Endothelial cell of umbilical vein (primary cell): ENCODE measurements at regions not wholly inside any gene's neighbourhood (a gene's known extent, or its start where the extent isn't known, plus 50 kb on each side); places are given as distances from the start of the nearest gene placed in this dataset.

Experiments used
- BruUV-seq: library from RNA; stranded (reverse); fragments of 400-500 nt; replicated peaks from 2 replicates; lab custom pipeline; 2021; lab: Mats Ljungman, UMichigan
- CTCF ChIA-PET: fragments of 300-600, 350-600 bp; sonication (Branson Sonifier 250); formaldehyde crosslinking; loops from one replicate; lab custom pipeline; 2021; ENCODE audit warnings: antibody characterized with exemption, inconsistent platforms; lab: Charles Lee
- POLR2A ChIA-PET: fragments of 300-600, 350-600 bp; sonication (Branson Sonifier 250); formaldehyde crosslinking; loops from one replicate; lab custom pipeline; 2021; ENCODE audit warnings: antibody characterized with exemption, inconsistent platforms; lab: Charles Lee
- DNase-seq: peaks from one replicate; pipeline ENCODE4 v3.0.0-alpha.2; 2011; ENCODE audit warnings: low read depth, low spot score
- FAIRE-seq: peaks from 2 replicates; lab custom pipeline; 2011; peaks lifted over from hg19 to GRCh38; lab: Jason Lieb, UNC
- H2AFZ ChIP-seq: 2 replicates; pipeline ENCODE4 v1.6.0; 2012; ENCODE audit warnings: low read depth, low read length, control low read depth, inconsistent platforms
- H3K27ac ChIP-seq: 2 replicates; pipeline ENCODE4 v1.5.1; 2011; ENCODE audit warnings: low read depth, mild to moderate bottlenecking, control low read depth, low read length, moderate library complexity; ENCODE audit not compliant: insufficient read depth
- H3K27me3 ChIP-seq, 2 experiments: 2 replicates each; pipeline versions ENCODE4 v1.6.0 to v1.6.1; 2011; ENCODE audit warnings: low read length in 2 of 2, mixed read lengths in 1 of 2; ENCODE audit not compliant: control insufficient read depth in 2 of 2, insufficient read depth in 2 of 2
- H3K36me3 ChIP-seq, 2 experiments: 2 replicates in 1 of 2; 3 replicates in 1 of 2; pipeline ENCODE4 v1.5.1; 2011; ENCODE audit warnings: low read length in 2 of 2, mild to moderate bottlenecking in 1 of 2, moderate library complexity in 1 of 2; ENCODE audit not compliant: control insufficient read depth in 2 of 2, insufficient read depth in 2 of 2; ENCODE audit errors: extremely low read depth in 1 of 2
- H3K4me1 ChIP-seq: 3 replicates; pipeline ENCODE4 v1.5.1; 2011; ENCODE audit warnings: mild to moderate bottlenecking, low read length; ENCODE audit not compliant: control insufficient read depth, insufficient read depth; ENCODE audit errors: extremely low read depth
- H3K4me2 ChIP-seq: 2 replicates; pipeline ENCODE4 v1.6.1; 2011; ENCODE audit warnings: low read length, control low read depth, mixed read lengths; ENCODE audit not compliant: insufficient read depth
- H3K4me3 ChIP-seq, 3 experiments: fragments of 200-600 bp in 1 of 3; sonication (generic), shearing (Covaris generic) in 1 of 3; replicated peaks in 1 of 3; 2 replicates each; pipeline ENCODE4 v1.5.1; 2011 to 2016; ENCODE audit warnings: control low read depth in 3 of 3, low read length in 3 of 3, mild to moderate bottlenecking in 2 of 3, inconsistent platforms in 1 of 3, low read depth in 1 of 3, moderate library complexity in 1 of 3; ENCODE audit not compliant: insufficient read depth in 1 of 3
- H3K79me2 ChIP-seq: 2 replicates; pipeline ENCODE4 v1.6.0; 2012; ENCODE audit warnings: low read length, inconsistent platforms; ENCODE audit not compliant: control insufficient read depth, insufficient read depth
- H3K9ac ChIP-seq: replicated peaks from 2 replicates; pipeline ENCODE3; 2011; ENCODE audit warnings: low read length, control low read depth; ENCODE audit not compliant: insufficient read depth; ENCODE audit errors: extremely low read depth
- H3K9me1 ChIP-seq: replicated peaks from 3 replicates; pipeline ENCODE4 v1.6.0; 2011; ENCODE audit warnings: mild to moderate bottlenecking, low read length; ENCODE audit not compliant: control insufficient read depth, insufficient read depth; ENCODE audit errors: extremely low read depth
- H3K9me3 ChIP-seq: replicated peaks from 2 replicates; pipeline ENCODE4 v1.5.1; 2012; ENCODE audit warnings: low read length, inconsistent platforms; ENCODE audit not compliant: control insufficient read depth, insufficient read depth
- H4K20me1 ChIP-seq: replicated peaks from 2 replicates; pipeline ENCODE3; 2011; ENCODE audit warnings: mild to moderate bottlenecking, low read length; ENCODE audit not compliant: control insufficient read depth, insufficient read depth; ENCODE audit errors: extremely low read depth
- EZH2 ChIP-seq: IDR thresholded peaks from 2 replicates; pipeline ENCODE4 v1.6.1; 2012; ENCODE audit warnings: borderline replicate concordance, low read depth, mild to moderate bottlenecking, moderate library complexity, low read length, inconsistent platforms; ENCODE audit not compliant: severe bottlenecking
- FOS ChIP-seq: IDR thresholded peaks from 2 replicates; pipeline ENCODE4 v1.6.1; 2011; ENCODE audit warnings: mild to moderate bottlenecking, low read length, moderate library complexity, borderline replicate concordance; ENCODE audit not compliant: insufficient read depth
- GATA2 ChIP-seq: IDR thresholded peaks from 2 replicates; pipeline ENCODE4 v1.7.0; 2011; ENCODE audit warnings: low read depth, mild to moderate bottlenecking, moderate library complexity, mixed read lengths, low read length; ENCODE audit not compliant: insufficient read length, insufficient read depth
- JUN ChIP-seq: IDR thresholded peaks from 2 replicates; pipeline ENCODE4 v1.6.1; 2011; ENCODE audit warnings: borderline replicate concordance, low read depth; ENCODE audit not compliant: insufficient read length, insufficient read depth
- MAX ChIP-seq: IDR thresholded peaks from 2 replicates; pipeline ENCODE4 v1.6.1; 2011; ENCODE audit not compliant: insufficient read depth, insufficient read length
- MYC ChIP-seq: IDR thresholded peaks from one replicate; pipeline ENCODE4 v1.6.1; 2011; ENCODE audit warnings: mild to moderate bottlenecking, low read depth, low read length
- POLR2A ChIP-seq: IDR thresholded peaks from 2 replicates; pipeline ENCODE4 v1.6.1; 2012; ENCODE audit warnings: low read depth, mild to moderate bottlenecking, control low read depth, low read length
- dilution Hi-C: fragments of 300-500 bp; cut with MboI; formaldehyde crosslinking; loops from one replicate; pipeline ENCODE4 v1.15.0; 2019; ENCODE audit warnings: low sequenced_read_pairs; ENCODE audit not compliant: extremely low pct_ligation_motif_present
- intact Hi-C: fragments of 100-400 bp; cut with micrococcal nuclease; formaldehyde crosslinking; loops from one replicate; pipeline ENCODE4 v1.10.0; 2022
- TF ChIP-seq, protein P1 (sequence below), 2 donors: IDR thresholded peaks; 1 replicate in 1 of 2; 2 replicates in 1 of 2; pipeline ENCODE4 v1.5.1; 2011; ENCODE audit warnings: low read length in 2 of 2, mild to moderate bottlenecking in 2 of 2, moderate library complexity in 2 of 2, control low read depth in 1 of 2, inconsistent platforms in 1 of 2, low read depth in 1 of 2; ENCODE audit not compliant: insufficient read depth in 1 of 2; ENCODE audit errors: extremely low read depth in 1 of 2

DNA sequence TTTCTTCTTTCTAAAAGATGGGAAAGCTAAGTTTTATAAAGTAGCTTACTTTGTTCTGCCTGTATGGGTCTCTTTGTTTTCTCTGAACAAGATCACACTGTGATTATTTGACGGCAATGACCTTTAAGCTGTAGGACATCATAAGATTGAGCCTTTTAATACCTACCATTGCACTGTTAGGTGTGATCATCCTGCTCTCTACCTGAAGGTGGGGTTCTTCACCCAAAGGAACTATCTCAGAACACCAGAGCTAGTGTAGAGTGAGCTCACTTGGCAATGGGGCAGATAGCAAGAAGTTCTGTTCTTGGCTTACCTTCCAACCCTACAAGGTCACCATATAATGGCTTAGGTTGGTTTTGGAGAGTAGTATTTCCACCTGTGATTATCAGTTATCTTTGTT, 200.2 kb downstream of the SPATA31D1 start:
- H3K4me1 ChIP-seq = no peaks in the 10 kb centered on the region
- no peaks in the 10 kb centered on the region for H4K20me1 ChIP-seq
- H3K4me2 ChIP-seq = no peak overlapping the region
- TF ChIP-seq, protein P1, sequence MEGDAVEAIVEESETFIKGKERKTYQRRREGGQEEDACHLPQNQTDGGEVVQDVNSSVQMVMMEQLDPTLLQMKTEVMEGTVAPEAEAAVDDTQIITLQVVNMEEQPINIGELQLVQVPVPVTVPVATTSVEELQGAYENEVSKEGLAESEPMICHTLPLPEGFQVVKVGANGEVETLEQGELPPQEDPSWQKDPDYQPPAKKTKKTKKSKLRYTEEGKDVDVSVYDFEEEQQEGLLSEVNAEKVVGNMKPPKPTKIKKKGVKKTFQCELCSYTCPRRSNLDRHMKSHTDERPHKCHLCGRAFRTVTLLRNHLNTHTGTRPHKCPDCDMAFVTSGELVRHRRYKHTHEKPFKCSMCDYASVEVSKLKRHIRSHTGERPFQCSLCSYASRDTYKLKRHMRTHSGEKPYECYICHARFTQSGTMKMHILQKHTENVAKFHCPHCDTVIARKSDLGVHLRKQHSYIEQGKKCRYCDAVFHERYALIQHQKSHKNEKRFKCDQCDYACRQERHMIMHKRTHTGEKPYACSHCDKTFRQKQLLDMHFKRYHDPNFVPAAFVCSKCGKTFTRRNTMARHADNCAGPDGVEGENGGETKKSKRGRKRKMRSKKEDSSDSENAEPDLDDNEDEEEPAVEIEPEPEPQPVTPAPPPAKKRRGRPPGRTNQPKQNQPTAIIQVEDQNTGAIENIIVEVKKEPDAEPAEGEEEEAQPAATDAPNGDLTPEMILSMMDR (IDR thresholded peaks at IDR 0.05; ENCODE audit: extremely low read depth in 1 of 2, insufficient read depth in 1 of 2, low read depth in 1 of 2, low read length in 2 of 2) = no peak
- no peak for TF ChIP-seq MAX
- no peak for TF ChIP-seq EZH2
- no peak for TF ChIP-seq JUN
- no peak for TF ChIP-seq POLR2A
- no peak for TF ChIP-seq FOS
- no peak for TF ChIP-seq MYC
- no peak for TF ChIP-seq GATA2
- H2AFZ ChIP-seq = no peak overlapping the region
- no peak overlapping the region for H3K4me3 ChIP-seq
- dilution Hi-C loops = no loop called here
- H3K27ac ChIP-seq = no peak overlapping the region
- no peaks in the 10 kb centered on the region for H3K9me3 ChIP-seq
- no peaks in the 10 kb centered on the region for H3K27me3 ChIP-seq
- no peaks in the 10 kb centered on the region for H3K36me3 ChIP-seq
- CTCF ChIA-PET = no interaction called here
- BruUV-seq = no TSS peak
- intact Hi-C loops = no loop called here
- FAIRE-seq (no peak), DNase-seq (no peak)
- POLR2A ChIA-PET = no interaction called here
- no peaks in the 10 kb centered on the region for H3K9me1 ChIP-seq
- no peak overlapping the region for H3K9ac ChIP-seq
- H3K79me2 ChIP-seq = no peaks in the 10 kb centered on the region
